Suprapubic skin (tissue), 4 donors: ENCODE measurements at regions not wholly inside any gene's neighbourhood (a gene's known extent, or its start where the extent isn't known, plus 50 kb on each side); places are given as distances from the start of the nearest gene placed in this dataset.

Experiments used
- EP300 ChIP-seq: sonication (generic); formaldehyde crosslinking; IDR thresholded peaks from one replicate; pipeline ENCODE4 v1.6.1; 2017; ENCODE audit warnings: antibody characterized with exemption
- POLR2A ChIP-seq, 2 donors: fragments of 450-650 bp; IDR thresholded peaks; one replicate each; pipeline ENCODE4 v1.6.1; 2017; ENCODE audit warnings: antibody characterized with exemption in 2 of 2, mild to moderate bottlenecking in 2 of 2, moderate library complexity in 2 of 2
- POLR2AphosphoS5 ChIP-seq, 3 donors: sonication (generic); formaldehyde crosslinking; IDR thresholded peaks; one replicate each; pipeline ENCODE4 v1.6.1; 2017; ENCODE audit warnings: antibody characterized with exemption in 3 of 3
- TF ChIP-seq, protein P1 (sequence below), 2 donors: fragments of 200-600 bp in 1 of 2; fragments of 450-650 bp in 1 of 2; sonication (generic) in 1 of 2; IDR thresholded peaks; one replicate each; pipeline ENCODE4 v1.5.1; 2016 to 2019; ENCODE audit warnings: antibody characterized with exemption in 2 of 2, mild to moderate bottlenecking in 1 of 2, moderate library complexity in 1 of 2

DNA sequence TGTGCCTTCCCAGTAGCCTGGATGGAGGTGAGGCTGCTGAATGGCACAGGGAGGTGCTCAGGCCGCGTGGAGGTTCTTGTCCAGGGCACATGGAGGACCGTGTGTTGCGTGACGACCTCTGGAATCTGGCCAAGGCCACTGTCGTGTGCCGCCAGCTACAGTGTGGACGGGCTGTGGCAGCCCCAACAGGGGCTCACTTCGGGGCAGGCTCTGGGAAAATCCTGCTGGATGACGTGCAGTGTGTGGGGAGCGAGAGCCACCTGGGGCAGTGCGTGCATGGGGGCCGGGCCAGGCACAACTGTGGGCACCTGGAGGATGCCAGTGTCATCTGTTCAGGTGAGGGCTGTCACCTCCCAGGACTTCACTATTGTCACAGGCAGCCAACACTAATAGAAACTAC is 50.2 kb upstream of the C10orf120 start:
- TF ChIP-seq, protein P1, sequence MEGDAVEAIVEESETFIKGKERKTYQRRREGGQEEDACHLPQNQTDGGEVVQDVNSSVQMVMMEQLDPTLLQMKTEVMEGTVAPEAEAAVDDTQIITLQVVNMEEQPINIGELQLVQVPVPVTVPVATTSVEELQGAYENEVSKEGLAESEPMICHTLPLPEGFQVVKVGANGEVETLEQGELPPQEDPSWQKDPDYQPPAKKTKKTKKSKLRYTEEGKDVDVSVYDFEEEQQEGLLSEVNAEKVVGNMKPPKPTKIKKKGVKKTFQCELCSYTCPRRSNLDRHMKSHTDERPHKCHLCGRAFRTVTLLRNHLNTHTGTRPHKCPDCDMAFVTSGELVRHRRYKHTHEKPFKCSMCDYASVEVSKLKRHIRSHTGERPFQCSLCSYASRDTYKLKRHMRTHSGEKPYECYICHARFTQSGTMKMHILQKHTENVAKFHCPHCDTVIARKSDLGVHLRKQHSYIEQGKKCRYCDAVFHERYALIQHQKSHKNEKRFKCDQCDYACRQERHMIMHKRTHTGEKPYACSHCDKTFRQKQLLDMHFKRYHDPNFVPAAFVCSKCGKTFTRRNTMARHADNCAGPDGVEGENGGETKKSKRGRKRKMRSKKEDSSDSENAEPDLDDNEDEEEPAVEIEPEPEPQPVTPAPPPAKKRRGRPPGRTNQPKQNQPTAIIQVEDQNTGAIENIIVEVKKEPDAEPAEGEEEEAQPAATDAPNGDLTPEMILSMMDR (IDR thresholded peaks at IDR 0.05): no peak
- no peak for TF ChIP-seq POLR2A (IDR thresholded peaks at IDR 0.05)
- no peak for TF ChIP-seq POLR2AphosphoS5 (IDR thresholded peaks at IDR 0.05)
- TF ChIP-seq EP300: no peak
